GM21367 (cell line): ENCODE measurements at regions not wholly inside any gene's neighbourhood (a gene's known extent, or its start where the extent isn't known, plus 50 kb on each side); places are given as distances from the start of the nearest gene placed in this dataset.

ENCODE experiments used
- ATAC-seq: cut with Tn5 transposase; IDR thresholded peaks from one replicate; pipeline ENCODE4 v1.9.1; 2021; ENCODE audit not compliant: unreplicated experiment

DNA sequence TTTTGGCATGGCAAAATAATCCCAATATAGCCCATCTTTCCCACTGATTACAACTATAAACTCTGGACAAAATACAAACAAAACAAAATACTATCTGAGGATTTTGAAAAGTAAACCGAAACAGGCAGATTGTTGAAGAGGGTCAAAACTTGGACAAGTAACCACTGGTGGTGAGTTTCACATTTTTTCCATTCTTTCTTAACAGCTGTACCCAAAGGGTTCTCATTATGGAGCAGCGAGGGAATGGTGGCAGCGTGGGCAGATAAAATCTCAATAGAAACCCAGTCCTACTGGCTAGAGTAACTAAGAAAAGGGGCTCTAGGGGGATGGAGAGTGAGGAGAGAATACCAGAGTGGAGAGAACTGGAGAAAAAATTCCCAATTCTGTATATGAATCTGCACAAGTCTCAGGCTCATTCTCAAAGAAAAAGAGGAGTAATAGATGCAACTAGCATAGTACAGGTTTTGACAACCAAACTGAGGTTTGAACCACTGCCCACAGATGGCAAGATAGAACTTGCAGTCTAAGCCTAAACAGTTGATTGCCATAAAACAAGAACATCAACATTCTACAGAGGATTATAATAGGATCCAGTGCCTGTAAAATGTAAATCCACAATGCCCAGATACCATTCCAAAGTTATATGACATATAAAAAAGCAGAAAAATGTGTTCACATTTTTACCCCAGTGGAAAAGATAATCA is 284.5 kb downstream of the KCNRG start:
- ATAC-seq = no peak

DNA sequence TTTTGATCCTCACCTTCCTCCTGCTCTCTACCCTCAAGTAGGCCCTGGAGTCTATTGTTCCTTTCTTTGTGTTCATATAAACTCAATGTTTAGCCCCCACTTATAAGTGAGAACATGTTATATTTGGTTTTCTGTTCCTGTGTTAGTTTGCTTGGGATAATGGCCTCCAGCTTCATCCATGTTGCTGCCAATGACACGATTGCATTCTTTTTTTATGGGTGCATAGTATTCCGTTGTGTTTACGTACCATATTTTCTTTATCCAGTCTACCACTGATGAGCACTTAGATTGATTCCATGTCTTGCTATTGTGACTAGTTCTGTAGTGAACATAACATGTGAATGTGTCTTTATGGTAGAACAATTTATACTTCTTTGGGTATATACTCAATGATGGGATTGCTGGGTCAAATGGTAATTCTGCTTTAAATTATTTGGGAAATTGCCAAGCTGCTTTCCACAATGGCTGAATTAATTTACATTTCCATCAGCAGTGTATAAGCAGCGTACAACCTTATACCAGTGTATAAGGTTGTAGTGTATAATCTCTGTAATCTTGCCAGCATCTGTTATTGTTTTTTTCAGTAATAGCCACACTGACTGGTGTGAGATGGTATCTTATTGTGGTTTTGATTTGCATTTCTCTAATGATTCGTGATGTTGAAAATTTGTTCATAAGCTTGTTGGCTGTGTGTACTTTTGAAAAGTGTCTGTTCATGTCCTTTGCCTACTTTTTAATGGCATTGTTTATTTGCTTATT is 288.9 kb downstream of the KCNRG start:
- no peak for ATAC-seq

DNA sequence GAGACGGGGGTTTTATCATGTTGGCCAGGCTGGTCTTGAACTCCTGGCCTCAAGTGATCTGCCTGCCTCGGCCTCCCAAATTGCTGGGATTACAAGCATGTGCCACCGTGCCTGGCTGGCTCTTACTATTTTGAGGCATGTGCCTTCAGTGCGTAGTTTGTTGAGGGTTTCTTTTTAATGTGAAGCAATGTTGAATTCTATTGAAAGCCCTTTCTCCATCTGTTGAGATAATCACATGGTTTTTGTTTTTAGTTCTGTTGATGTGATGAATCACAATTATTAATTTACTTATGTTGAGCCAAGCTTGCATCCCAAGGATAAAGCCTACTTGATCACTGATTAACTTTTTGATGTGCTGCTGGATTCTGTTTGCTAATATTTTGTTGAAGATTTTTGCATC is 290.9 kb downstream of the KCNRG start:
- ATAC-seq = no peak

DNA sequence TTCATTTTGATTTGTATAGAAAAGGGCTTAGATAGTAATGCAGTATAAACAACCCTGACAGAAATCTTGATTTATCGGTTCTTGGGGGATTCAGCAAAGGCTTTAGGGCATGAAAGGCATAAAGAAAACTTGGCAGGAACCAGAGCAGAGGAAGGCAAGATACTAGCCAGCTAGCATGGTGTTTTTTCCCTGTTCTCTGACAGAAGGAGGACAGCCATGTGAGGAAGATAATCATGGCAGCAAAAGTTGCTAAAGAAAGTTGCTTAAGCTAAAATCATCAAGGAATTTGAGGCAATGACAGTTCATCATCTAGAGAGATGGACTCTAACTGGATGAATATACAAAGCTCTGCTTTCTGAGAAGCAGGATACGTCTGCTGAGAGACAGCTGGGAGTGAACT is 294.1 kb downstream of the KCNRG start:
- no peak for ATAC-seq

DNA sequence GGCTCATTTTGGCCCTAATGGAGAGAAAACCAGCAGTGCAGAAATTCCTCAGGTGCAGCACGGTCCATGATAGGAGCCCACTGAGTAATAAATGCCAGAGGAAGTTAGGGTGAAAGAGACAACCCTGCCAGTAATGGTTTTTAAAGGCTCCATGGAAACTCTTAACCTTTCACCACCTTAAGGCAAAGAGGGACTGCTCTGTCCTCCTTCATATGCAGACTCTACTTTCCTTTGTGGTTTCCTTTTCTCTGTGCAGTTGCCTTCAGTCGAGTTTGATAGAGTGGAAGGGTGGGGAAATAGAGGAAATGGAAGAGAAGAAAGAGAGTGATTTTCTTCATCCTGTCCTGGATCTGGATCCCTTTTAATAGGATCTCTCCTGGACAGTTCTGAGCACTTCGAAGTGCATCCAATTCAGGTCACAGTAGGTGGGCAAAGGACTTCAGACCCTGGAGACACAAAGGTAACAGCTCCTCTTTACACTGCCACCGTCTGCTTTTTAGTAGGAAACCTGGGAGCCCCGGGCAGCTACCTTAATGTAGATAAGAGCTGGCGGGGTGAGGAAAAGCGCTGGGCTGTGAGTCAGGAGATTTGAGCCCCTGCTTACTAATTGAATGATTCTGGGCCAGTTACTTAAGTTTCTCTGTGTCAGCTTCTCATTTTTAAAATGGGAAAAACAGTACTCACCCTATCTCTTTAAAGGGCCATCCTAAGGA is 294.8 kb downstream of the KCNRG start:
- no peak for ATAC-seq

DNA sequence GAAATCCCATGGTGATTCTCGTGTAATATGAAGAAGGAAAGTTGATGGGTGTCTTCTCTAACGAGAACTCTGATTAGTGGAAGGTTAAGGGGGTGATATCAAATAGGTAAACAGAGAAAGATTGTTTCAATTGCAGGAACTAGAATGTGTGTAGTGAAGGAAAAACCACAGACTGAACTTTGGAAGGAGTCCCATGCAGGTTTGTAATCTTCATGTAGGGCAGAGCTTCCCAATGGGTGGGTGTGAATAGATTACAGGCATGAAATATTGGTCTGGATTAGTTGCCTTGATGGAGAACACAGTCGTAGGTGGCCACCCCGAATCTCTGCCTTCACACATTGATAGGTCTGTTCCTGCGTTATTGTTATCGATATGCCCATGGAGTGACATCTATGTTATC is 295.5 kb downstream of the KCNRG start:
- ATAC-seq = no peak

DNA sequence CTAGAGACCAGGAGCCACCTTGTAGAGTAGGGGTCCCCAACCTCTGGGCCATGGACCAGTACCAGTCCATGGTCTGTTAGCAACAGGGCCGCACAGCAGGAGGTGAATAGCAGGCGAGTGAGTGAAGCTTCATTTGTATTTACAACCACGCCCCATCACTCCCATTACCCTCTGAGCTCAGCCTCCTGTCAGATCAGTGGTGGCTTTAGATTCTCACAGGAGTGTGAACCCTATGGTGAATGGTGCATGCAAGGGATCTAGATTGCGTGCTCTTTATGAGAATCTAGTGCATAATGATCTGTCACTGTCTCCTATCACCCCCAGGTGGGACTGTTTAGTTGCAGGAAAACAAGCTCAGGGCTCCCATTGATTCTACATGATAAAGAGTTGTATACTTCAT is 303.6 kb downstream of the KCNRG start:
- ATAC-seq = no peak

DNA sequence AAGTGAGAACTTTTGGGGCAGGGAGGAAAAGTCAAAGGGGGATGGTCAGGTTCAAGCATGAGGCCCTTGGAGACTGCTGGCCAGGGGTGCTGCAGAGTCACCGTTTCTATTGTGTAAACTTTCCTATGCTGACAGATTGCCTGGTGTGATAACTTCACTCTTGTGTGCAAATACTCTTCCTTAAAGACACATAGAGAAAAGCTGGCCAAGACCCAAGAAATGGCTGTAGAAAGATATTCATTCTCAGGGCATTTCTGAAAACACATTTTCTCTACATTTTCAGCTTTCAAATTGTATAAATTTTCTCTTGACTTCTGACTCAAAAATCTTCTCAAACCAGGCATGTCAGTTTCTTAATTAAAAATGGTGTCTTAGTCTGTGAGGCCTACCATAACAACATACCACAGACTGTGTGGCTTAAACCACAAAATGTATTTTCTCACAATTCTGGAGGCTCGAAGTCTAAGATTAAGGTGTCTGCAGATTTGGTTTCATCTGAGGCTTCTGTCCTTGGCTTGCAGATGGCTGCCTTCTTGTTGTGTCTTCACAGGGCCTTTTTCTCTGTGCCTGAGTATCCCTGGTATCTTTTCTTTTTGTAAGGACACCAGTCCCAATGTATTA is 304.5 kb downstream of the KCNRG start:
- ATAC-seq = no peak

DNA sequence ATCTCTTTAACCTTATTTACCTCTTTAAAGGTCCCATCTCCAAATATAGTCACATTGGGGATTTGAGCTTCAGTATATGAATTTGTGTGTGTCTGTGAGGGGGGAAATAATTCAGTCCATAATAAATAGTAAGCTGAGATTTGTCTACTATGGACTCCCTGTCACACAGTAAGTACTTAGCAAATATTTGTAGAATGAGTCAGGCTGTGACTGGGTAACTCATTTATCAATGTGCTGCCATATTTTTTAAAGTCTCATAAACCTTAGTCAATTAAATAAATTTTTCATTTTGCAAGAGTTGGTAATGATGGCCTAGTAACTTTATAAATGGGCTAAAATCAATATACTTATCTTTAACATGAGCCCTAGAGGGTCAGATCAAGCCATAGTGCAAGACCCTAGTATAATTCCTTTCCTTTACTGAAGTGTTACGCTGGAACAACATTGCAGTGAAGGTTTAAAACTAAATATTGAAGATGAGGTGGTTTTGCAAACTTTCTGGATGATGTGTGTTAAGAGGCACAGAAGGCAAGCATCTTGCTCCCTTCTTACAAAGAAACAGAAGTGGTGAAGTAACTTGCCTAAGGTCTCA is 305.1 kb downstream of the KCNRG start:
- no peak for ATAC-seq

DNA sequence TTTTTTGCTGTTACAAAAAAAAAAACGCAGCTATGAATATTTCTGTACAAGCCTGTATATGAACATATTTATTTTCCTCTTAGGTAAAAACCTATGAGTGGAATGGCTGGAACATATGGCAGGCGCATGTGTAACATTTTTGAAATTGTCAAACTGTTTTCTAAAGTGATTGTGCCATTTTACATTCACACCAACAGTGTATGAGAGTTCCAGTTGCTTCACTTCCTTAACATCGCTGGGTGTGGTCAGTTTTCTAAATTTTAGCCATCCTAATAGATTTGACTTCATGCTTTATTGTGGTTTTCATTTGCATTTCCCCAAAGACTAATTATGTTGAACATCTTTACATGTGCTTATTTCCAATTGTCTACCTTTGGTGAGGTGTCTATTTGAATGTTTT is 306.8 kb downstream of the KCNRG start:
- ATAC-seq = no peak

DNA sequence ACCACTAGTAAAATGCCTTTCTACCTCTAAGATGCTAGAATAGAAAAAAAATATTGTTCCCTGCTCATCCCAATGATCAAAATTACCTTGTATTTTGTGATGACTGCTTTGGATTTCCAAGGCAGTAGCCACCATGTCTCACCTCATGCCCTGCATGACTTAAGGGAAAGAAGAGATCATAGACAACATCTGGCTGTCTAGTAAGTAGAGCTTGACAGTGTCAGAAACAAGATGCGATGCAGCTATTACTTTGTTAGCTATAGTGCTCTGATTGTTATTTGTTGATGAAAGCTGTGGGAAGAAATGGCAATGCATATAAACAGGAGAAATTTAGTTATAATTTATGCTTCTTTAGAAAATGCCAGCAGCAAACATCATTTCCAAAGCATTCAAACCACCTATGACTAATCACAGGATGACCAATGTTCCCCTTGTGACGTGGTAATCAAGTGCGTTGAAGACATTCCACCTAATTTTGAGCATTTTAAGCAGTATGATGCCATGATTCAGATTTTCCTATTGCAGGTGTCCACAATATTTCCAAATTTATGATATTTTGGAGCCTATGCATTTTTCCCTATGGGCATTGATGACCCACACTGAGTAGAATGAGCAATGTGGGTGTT is 308.3 kb downstream of the KCNRG start:
- no peak for ATAC-seq

DNA sequence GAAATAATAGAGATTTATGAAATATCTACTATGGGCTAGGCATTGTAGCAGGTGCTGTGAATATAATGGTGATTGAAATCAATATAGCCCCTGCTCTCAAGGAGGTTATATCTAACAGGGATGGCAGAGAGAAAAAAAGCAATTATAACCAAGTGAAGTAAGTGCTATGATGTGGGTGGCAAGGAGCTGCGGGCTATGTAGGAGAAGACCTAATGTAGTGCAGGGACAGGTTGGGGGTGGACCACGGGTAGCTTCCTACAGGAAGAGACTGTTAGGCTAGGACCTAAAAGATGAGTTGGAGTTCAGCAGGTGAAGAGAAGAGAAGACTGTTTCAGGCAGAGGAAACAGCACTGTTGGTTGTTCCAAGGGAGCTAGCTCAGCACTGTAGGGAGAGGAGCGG is 311.0 kb downstream of the KCNRG start:
- ATAC-seq = no peak

DNA sequence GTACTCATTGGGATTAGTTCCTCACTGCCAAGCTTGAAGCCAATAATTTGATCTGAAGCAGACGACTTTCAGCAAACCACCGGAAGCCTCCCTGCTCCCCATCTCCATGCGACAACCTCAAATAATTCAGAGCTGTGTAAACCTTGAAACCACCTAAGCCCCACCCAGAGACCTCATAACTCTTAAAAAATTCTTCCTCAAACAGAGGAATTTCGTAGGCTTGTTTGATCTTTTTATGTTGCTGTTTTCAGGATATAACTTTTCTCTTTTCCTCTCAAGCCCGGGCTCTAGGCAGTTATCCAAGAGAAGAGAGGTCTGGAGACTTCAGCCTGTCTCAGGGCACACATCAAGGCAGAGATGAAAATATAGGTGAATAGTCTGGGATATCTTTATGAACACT is 311.6 kb downstream of the KCNRG start:
- no peak for ATAC-seq

DNA sequence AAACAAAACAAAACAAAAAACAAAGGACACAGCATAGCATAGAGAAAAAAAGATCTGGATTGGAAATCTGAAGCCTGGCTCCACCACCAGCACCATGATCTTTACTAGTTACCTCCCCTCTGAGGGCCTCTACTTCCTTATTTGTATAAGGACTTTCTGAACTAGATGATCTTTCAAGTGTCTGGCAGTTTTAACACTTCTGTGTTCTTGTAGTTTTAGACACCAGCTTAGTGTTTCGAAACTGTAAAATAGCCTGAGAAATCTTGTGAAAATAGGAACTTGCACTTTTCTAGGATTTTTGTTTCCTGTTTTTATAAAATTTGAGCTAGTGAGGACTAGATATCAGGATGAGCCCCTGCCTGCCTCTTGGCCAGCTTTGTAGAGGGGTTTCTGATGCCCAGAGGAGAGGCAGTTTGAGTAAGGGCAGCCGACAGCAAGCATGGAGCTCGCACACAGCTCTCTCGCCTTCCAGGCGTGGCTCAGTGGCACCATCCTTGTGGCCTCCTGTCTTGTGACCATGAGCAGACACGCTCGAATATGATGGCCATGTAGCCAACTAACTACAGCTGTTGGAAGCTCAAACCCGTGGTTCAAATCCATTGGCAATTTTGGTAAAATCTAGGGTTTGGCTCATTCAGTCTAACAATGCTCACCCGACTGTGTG is 319.0 kb downstream of the KCNRG start:
- ATAC-seq = no peak

DNA sequence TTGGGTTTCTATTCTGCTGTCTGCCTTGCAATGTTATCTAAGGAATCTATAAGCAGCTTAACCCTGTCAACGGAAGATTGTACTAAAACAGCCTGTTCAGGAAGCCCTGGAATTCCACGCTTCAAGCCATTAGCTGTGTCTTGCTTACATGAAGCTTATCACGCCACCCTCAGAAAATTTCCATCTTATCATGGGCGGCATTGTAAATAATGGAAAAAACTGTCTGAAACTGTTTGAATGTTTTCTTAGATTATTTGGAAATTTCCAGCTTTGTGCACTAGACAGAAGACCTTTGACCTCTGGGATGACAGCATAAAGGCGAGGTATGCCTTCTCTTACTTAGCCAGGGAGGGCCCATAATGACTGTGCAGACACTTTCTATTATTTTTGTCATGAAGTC is 319.7 kb downstream of the KCNRG start:
- ATAC-seq = no peak

DNA sequence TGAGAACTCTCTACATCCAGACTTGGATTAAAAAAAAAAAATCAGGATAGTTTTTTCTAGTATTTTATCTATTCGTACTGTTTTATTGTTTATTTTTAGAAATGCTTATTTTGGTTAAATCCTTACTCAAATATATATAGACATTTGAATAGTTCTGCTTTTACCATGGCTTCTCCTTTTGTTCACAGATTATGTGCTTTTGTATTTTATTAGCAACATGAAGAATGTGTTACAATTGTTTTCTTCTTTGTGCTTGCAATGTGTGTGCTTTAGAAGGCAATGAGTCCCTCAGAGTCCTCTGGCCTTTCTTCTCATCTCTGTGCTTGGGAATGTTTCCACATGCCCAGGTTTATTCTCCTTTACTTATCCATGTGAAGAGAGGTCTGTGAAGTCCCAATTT is 324.0 kb downstream of the KCNRG start:
- no peak for ATAC-seq

DNA sequence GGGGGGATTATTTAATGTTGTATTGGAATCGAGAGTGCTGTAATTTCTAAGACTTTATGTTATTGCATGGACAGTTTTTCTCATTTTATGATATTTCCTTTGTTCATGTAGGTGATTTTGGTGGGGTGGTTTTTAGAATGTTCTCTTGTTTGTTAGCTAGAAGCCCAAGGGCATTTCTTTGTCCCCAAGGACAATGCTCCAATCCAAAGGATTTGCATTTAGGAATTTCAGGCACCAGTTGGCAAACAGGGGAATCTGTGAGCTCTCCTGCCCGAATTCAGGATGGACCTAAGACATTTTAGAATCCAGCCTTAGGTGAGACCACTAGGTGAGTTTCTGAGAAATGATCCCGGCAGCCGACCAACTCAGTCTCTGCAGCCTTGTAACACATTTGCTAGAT is 324.9 kb downstream of the KCNRG start:
- ATAC-seq = no peak

DNA sequence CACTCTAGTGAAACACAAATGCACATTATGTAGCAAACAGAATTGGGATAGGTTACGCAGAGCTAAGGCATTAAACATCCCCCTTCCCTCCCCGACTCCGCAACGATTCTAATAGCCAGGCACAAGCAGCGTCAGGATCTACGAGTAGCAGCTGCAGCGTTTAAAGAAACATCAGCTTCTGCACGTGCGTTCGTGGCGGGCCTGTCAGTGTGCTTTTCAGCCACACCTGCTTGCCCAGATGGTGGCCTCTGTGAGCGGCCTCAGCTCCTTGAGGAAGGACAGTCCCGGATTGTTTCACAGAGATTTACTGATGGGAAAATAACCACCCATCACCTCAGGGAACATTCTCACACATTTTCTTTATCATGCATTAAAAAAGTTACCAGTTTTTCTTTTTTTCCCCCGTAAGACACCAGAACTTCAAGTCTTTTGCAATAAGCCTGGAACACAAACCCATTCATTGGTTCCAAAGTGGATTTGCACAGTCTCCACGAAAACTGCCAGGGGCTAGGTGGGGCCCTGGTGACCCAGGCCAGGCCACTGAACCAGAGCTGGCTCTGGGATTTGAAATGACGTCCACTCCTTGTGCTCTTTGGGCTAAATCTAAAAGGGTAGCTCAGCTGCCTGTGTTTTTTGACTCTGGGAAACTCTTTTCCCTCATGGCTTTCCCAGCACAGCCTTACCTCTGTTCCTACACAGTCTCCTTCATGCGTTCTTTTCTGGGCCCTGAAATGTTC is 325.5 kb downstream of the KCNRG start:
- ATAC-seq = no peak

DNA sequence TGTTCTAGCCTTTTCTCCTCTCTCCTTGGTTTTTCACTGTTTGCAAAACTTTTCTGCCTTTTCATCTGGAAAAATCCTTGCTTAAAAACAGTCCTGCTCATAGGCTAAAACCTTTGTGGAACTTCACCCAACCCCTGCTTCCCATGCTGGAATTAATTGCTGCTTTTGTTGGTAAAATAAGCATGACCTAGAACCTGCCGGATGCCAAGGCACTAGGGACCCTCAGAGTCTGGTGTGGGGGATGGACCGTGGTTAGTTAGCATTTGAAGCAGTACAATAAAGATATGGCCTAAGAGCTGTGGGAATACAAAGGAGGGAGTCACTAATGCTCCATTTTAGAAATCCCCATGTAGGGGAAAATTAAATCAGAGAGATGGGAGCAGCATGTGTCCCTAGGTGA is 326.3 kb downstream of the KCNRG start:
- no peak for ATAC-seq

DNA sequence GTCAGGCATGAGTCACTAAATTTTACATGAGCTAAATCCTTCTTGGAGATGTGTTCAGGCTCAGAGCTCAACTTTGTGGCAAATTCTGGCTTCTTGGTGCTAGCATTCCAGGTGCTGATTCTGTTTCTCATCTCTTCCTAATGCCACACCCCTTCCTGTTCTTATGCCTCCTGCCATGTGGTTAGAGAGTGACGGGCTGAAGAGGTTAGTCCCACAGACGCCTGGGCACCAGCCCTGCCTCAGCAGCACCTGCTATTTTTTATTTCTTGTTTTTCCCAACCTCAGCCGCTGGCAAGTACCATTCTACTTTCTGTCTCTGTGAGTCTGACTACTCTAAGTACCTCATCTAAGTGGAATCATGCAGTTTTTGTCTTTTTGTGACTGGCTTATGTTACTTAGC is 329.5 kb downstream of the KCNRG start:
- no peak for ATAC-seq
